HG02610 (cell line): ENCODE measurements at regions not wholly inside any gene's neighbourhood (a gene's known extent, or its start where the extent isn't known, plus 50 kb on each side); places are given as distances from the start of the nearest gene placed in this dataset.

Experiments used
- ATAC-seq: cut with Tn5 transposase; IDR thresholded peaks from one replicate; pipeline ENCODE4 v1.9.1; 2021; ENCODE audit warnings: mild to moderate bottlenecking, moderate library complexity; ENCODE audit not compliant: unreplicated experiment

- no peak for ATAC-seq
Observed at GRCh38 chr12:115712676-115713075, 564.8 kb downstream of the MED13L start.

GRCh38 chr12:115710104-115710564, 567.4 kb downstream of the MED13L start:
- no peak for ATAC-seq

- no peak for ATAC-seq
Observed at GRCh38 chr12:115709540-115710011, 567.9 kb downstream of the MED13L start.

GRCh38 chr12:115708801-115709200, 568.7 kb downstream of the MED13L start:
- no peak for ATAC-seq

- no peak for ATAC-seq
Observed at GRCh38 chr12:115700896-115701465, 576.5 kb downstream of the MED13L start.

GRCh38 chr12:115700081-115700480, 577.4 kb downstream of the MED13L start:
- no peak for ATAC-seq

GRCh38 chr12:115698257-115698656, 579.2 kb downstream of the MED13L start:
- no peak for ATAC-seq

- no peak for ATAC-seq
Observed at GRCh38 chr12:115697340-115697739, 580.2 kb downstream of the MED13L start.

GRCh38 chr12:115694564-115694963, 582.9 kb downstream of the MED13L start:
- no peak for ATAC-seq

GRCh38 chr12:115693970-115694369, 583.5 kb downstream of the MED13L start:
- no peak for ATAC-seq

GRCh38 chr12:115691123-115691522, 586.4 kb downstream of the MED13L start:
- ATAC-seq: no peak

- no peak for ATAC-seq
Observed at GRCh38 chr12:115687094-115687493, 590.4 kb downstream of the MED13L start.

- ATAC-seq: no peak
Observed at GRCh38 chr12:115683240-115683780, 594.2 kb downstream of the MED13L start.

- ATAC-seq: no peak
Observed at GRCh38 chr12:115680967-115681366, 596.5 kb downstream of the MED13L start.

- ATAC-seq: no peak
Observed at GRCh38 chr12:115672506-115673080, 604.9 kb downstream of the MED13L start.

GRCh38 chr12:115672086-115672485, 605.4 kb downstream of the MED13L start:
- no peak for ATAC-seq

- no peak for ATAC-seq
Observed at GRCh38 chr12:115670869-115671268, 606.6 kb downstream of the MED13L start.

- no peak for ATAC-seq
Observed at GRCh38 chr12:115667116-115667515, 610.4 kb downstream of the MED13L start.

- no peak for ATAC-seq
Observed at GRCh38 chr12:115666168-115666567, 611.3 kb downstream of the MED13L start.

- ATAC-seq: no peak
Observed at GRCh38 chr12:115661112-115661511, 616.4 kb downstream of the MED13L start.

GRCh38 chr12:115660211-115660805, 617.2 kb downstream of the MED13L start:
- no peak for ATAC-seq

- no peak for ATAC-seq
Observed at GRCh38 chr12:115659422-115659821, 618.1 kb downstream of the MED13L start.
